Lung (tissue), 11 donors: ENCODE measurements at regions not wholly inside any gene's neighbourhood (a gene's known extent, or its start where the extent isn't known, plus 50 kb on each side); places are given as distances from the start of the nearest gene placed in this dataset.

Source experiments
- ATAC-seq: fragments of 200-7000 bp; cut with Tn5 transposase; one replicate; pipeline ENCODE4 v1.9.1; 2020; ENCODE audit warnings: moderate number of reproducible peaks; ENCODE audit not compliant: insufficient read depth, low FRiP score
- DNase-seq, 3 donors: peaks; one replicate each; pipeline ENCODE4 v3.0.0-alpha.2; 2013 to 2017
- H3K27ac ChIP-seq, 2 donors: one replicate each; pipeline ENCODE4 v1.5.1; 2013; ENCODE audit warnings: mild to moderate bottlenecking in 2 of 2, moderate library complexity in 2 of 2, control low read depth in 1 of 2, inconsistent platforms in 1 of 2, low read depth in 1 of 2, low read length in 1 of 2
- H3K27me3 ChIP-seq, 3 donors: one replicate each; pipeline ENCODE4 v1.5.1; 2013; ENCODE audit warnings: low read length in 2 of 3; ENCODE audit not compliant: control insufficient read depth in 3 of 3, insufficient read depth in 3 of 3
- H3K36me3 ChIP-seq, 4 donors: one replicate each; pipeline ENCODE4 v1.5.1; 2013; ENCODE audit warnings: low read length in 4 of 4, mild to moderate bottlenecking in 1 of 4, moderate library complexity in 1 of 4; ENCODE audit not compliant: control insufficient read depth in 4 of 4, insufficient read depth in 4 of 4
- H3K4me1 ChIP-seq, 5 donors: one replicate each; pipeline ENCODE4 v1.5.1; 2013; ENCODE audit warnings: low read length in 5 of 5, mild to moderate bottlenecking in 2 of 5, moderate library complexity in 1 of 5; ENCODE audit not compliant: control insufficient read depth in 5 of 5, insufficient read depth in 5 of 5
- H3K4me3 ChIP-seq: one replicate; pipeline ENCODE4 v1.5.1; 2013; ENCODE audit warnings: mild to moderate bottlenecking, control low read depth, moderate library complexity
- H3K9ac ChIP-seq, 2 donors: one replicate each; pipeline ENCODE4 v1.5.1; 2013; ENCODE audit warnings: low read length in 2 of 2, control low read depth in 1 of 2; ENCODE audit not compliant: insufficient read depth in 1 of 2
- H3K9me3 ChIP-seq, 4 donors: one replicate each; pipeline ENCODE4 v1.5.1; 2013; ENCODE audit warnings: low read length in 3 of 4, mild to moderate bottlenecking in 1 of 4, moderate library complexity in 1 of 4; ENCODE audit not compliant: control insufficient read depth in 4 of 4, insufficient read depth in 3 of 4
- WGBS, 2 donors: extraction: QIAGEN DNeasy Blood & Tissue Kit; methylation state at CpG; one replicate each; pipeline ENCODE4 v1.1.7; 2013; 5-methylcytosine and 5-hydroxymethylcytosine counted together
- TF ChIP-seq, protein P1 (sequence below): IDR thresholded peaks from 2 replicates; pipeline ENCODE4 v1.5.1; 2012; ENCODE audit warnings: mild to moderate bottlenecking; ENCODE audit errors: control extremely low read depth, extremely low read depth
- donor health status: control.
- donor health status: control.
- donor health status: Bipolar disorder and iron deficiency.
- donor health status: healthy.
- donor health status: DM: yes; HTN: yes; CAD: no.

DNA sequence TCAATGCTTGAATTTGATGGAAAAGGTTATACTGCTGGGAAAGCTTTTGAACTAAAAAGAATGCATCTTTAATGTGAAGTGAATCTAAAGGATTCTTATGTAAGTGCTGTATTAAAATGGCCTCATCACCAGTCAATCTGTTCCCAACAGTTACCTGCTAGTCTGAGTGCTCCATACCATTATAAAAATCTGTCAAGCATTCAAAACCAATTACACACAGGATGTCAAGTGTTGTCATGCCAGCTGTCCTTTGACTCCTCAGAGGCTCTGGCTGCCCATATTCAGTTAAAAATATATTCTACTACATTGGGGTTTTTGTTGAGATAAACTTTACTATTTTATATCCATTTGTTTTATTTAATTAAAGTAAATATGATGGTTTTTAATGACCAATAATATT is 1587.7 kb downstream of the AMY1C start:
- no peaks in the 10 kb centered on the region for H3K9me3 ChIP-seq
- H3K27me3 ChIP-seq = no peaks in the 10 kb centered on the region
- TF ChIP-seq, protein P1, sequence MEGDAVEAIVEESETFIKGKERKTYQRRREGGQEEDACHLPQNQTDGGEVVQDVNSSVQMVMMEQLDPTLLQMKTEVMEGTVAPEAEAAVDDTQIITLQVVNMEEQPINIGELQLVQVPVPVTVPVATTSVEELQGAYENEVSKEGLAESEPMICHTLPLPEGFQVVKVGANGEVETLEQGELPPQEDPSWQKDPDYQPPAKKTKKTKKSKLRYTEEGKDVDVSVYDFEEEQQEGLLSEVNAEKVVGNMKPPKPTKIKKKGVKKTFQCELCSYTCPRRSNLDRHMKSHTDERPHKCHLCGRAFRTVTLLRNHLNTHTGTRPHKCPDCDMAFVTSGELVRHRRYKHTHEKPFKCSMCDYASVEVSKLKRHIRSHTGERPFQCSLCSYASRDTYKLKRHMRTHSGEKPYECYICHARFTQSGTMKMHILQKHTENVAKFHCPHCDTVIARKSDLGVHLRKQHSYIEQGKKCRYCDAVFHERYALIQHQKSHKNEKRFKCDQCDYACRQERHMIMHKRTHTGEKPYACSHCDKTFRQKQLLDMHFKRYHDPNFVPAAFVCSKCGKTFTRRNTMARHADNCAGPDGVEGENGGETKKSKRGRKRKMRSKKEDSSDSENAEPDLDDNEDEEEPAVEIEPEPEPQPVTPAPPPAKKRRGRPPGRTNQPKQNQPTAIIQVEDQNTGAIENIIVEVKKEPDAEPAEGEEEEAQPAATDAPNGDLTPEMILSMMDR = no peak
- DNase-seq (no peak), ATAC-seq (no peak)
- H3K9ac ChIP-seq = no peak overlapping the region
- H3K4me1 ChIP-seq = no peaks in the 10 kb centered on the region
- H3K36me3 ChIP-seq = no peaks in the 10 kb centered on the region
- H3K4me3 ChIP-seq = no peak overlapping the region
- no peak overlapping the region for H3K27ac ChIP-seq

DNA sequence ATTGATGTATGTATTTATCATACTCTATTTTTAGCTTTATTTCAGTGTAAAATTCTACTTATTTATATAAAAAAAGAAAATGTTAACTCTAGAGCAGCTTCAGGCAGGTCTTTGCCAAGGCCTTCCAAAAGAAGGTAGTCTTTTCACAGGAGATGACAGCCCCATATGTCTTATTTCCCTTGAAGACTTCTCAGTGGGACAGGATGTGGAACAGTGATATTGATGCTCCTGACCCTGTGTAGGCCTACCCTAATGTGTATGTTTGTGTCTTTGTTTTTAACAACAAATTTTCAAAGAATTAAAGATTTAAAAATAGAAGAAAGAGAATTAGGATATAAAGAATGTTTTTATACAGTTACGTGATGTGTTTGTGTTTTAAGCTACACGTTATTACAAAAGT is 1593.6 kb downstream of the AMY1C start:
- no peak for DNase-seq
- TF ChIP-seq, protein P1 = no peak
- Histone ChIP-seq H3K9me3 (no peaks in the 10 kb centered on the region), H3K27me3 (no peaks in the 10 kb centered on the region), H3K27ac (no peak overlapping the region), H3K4me1 (no peaks in the 10 kb centered on the region), H3K4me3 (no peak overlapping the region), H3K36me3 (no peaks in the 10 kb centered on the region), H3K9ac (no peak overlapping the region)
- no peak for ATAC-seq
- 79 to 83% methylated on average over 2 of the region's 2 CpGs for WGBS, 2 donors

DNA sequence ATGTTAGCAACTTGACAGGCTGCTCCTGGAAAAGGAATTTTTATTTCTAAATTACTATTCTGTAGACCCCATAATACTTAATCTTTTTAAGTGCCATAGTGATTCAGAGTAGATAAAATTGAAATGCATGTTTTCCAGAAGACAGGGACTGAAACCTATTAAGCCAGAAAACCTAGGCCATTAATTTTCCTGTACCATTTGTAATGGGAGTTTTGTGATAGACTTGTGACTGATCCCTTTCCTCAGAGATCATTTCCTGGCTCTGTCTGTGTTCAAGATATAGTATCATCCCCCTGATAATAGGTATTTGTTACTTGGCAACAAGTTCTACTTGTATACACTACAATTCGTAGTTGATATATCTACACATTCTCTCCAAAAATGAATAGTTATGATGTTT is 1609.8 kb downstream of the AMY1C start:
- no peak overlapping the region for H3K9ac ChIP-seq
- TF ChIP-seq, protein P1 = no peak

DNA sequence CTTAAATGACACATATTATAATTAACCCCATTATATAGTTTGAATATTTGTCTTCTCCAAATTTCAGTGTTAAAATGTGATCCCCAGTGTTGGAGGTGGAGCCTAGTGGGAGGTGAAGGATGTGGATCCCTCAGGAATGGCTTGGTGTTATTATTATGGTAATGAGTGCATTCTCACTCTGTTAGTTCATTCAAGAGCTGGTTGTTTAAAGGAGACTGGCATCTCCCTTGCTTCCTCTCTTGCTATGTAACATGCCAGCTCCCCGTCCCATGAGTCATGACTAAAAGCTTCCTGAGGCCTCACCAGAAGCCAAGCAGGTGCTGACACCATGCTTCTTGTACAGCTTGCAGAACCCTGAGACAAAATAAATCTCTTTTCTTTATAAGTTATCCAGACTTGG is 1612.7 kb downstream of the AMY1C start:
- Histone ChIP-seq H3K9me3 (no peaks in the 10 kb centered on the region), H3K4me1 (no peaks in the 10 kb centered on the region), H3K4me3 (no peak overlapping the region), H3K27ac (no peak overlapping the region), H3K9ac (no peak overlapping the region), H3K36me3 (no peaks in the 10 kb centered on the region), H3K27me3 (no peaks in the 10 kb centered on the region)
- ATAC-seq (no peak), DNase-seq (no peak)
- 85 to 89% methylated on average over 1 of the region's 1 CpG for WGBS, 2 donors
- TF ChIP-seq, protein P1 = no peak

More for the DNA sequence above, 1609.8 kb downstream of the AMY1C start:
- Histone ChIP-seq H3K4me1 (no peaks in the 10 kb centered on the region), H3K36me3 (no peaks in the 10 kb centered on the region), H3K27ac (no peak overlapping the region), H3K9me3 (no peaks in the 10 kb centered on the region), H3K4me3 (no peak overlapping the region), H3K27me3 (no peaks in the 10 kb centered on the region)
- ATAC-seq = no peak
- WGBS, 2 donors = 59 to 68% methylated on average over 1 of the region's 1 CpG
- no peak for DNase-seq
